GM18873 (cell line): ENCODE measurements at regions not wholly inside any gene's neighbourhood (a gene's known extent, or its start where the extent isn't known, plus 50 kb on each side); places are given as distances from the start of the nearest gene placed in this dataset.
A peak's percentile ranks its signal among the peaks of the same experiment; 100 is the strongest.

Experiments
- ATAC-seq: cut with Tn5 transposase; IDR thresholded peaks from one replicate; pipeline ENCODE4 v1.9.1; 2021; ENCODE audit warnings: mild to moderate bottlenecking, moderate library complexity, moderate number of reproducible peaks; ENCODE audit not compliant: unreplicated experiment, low FRiP score

DNA sequence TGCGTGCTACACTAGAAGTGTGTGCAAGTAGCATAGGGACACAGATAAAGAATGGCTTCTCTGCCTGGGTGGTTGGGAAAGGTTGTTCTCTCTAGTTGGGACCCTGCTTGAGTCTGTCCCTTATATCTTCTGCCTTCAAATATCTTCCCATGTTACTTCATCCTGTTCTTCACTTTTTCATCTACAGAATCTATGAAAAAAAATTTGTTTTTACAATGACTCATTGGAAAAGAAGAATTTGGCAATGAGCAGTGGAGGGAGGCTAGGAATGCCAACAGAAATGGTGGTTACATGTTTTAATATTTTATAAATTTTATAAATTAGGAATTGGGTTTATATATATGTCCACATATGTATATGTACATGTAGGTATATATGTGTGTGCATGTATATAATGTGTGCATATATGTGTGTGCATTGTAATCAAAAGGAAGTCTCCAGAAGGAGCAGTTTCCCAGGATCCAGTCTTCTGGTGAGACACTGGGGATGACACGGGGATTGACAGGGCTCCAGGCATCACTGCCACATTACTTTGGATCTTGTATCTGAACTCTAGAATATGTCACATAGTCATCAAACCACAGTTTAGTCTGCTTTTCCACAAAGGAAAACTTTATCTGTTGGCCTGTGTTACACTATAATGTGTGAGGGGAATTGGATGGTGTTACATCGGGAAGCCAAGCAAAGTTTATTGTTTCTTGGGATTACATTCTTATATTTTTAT, 75.3 kb upstream of the RIPOR2 start:
- no peak for ATAC-seq

DNA sequence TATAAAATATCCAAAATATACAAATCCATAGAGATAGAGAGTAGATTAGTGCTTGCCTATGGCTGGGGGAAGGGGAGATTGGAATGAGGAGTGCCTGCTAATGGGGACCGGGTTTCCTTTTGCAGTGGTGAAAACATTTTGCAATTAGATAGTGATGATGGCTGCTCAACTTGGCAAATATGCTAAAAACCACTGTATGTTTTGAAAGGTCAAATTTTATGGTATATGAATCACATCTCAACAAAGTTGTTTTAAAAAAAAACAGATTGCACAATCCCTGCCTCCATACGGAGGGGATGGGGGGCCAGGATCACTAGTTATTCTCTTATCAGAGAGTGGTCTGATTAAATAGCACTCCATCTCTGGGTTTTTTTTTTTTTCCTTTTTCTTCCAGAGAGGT, 76.9 kb upstream of the RIPOR2 start:
- no peak for ATAC-seq

DNA sequence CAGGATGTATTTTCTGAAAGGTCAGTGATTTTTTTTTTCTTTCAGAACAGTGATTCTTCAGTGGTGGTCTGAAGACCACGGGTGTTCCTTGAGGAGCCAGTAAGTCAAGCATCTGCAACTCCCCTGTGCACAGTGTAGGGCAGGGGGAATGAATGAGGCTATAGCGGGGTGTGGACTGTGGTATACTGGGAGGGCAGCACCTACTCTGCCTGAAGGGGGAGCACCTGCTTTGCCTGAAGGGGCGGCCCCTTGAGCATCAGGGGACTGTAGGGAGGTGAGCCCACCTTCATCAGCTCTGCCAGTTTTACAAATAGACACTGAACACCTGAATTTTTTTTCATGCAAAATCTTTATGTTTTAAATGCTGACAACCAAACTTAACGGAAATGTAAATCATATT, 77.5 kb upstream of the RIPOR2 start:
- ATAC-seq, result no peak

DNA sequence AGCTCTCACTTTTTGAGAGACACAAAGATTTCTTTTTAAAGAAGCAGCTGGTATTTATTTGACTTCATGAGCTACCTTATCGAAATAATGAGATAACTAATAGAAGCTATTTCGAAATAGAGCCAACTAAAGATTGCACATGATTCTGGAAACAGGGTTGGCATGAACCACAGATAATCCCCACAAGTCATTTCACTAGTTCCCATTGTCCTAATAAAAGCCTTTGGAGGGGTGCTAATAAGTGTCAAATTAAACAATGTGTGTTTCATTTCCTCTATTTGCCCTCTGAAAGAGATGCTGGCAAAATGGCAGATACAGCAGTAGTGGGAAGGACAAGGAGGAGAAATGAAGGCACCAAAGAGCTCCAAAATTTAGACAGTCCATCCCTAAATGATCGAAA, 78.6 kb upstream of the RIPOR2 start:
- ATAC-seq, result no peak

DNA sequence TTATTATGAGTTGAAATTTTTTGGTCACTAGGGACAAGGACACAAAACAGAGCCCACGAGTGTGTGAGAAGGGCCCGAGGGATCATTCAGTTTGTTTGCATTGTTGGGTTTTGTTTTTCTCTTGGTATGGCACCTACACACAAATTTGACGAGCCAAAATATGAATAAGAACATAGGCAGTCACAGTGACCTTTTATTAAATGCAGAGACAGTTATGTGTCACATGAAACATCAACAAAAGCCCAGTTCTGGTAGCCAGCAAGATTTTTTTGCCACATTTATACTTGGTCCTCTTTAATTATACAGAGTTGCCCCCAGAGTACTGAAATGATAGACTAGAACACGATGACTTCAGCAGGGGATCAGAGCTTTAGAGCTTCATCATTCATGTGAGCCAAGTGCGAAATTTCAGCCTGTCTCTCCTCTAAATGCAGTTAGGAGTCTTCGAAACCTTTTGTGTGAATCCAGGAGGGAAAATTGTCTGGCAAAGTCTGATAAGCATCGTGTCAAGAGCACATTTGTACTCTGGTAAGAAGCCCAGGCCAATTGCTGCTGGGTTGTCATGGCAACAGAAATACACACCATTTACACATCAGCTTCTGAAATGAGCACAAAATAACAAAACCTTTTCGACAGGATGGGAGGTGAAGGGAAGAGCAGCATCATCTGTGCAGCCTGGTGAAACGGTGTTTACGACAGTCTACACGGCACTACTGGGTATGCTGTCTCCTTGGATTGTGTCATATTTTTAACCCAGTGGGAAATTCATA, 79.2 kb upstream of the RIPOR2 start:
- no peak for ATAC-seq

DNA sequence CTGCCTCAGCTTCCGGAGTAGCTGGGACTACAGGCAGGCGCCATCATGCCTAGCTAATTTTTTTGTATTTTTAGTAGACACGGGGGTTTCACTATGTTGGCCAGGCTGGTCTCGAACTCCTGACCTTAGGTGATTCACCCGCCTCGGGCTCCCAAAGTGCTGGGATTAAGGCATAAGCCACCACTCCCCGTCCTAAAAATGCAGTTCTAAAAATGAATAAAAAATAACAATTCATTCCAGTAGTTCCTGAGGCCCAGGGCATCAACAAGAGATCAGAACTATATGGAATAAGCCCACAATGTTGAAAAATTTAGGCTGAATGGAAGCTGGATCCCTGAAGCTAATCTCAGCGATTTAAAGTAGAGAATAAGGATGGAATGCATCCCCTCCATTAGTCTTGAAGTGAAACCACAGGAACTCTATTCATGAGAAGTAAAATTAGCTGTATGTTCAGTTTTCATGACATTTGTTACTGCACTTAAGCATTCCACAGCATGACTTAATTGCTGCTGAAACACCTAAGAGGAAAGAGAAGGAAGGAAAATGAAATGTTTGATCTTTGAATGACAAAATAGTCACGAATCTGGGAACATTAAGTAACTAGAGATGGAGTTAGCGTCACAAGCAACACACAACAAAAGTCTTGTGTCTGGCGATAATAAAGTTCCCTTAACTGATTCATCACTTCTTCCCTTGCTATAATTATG, 80.4 kb upstream of the RIPOR2 start:
- no peak for ATAC-seq

DNA sequence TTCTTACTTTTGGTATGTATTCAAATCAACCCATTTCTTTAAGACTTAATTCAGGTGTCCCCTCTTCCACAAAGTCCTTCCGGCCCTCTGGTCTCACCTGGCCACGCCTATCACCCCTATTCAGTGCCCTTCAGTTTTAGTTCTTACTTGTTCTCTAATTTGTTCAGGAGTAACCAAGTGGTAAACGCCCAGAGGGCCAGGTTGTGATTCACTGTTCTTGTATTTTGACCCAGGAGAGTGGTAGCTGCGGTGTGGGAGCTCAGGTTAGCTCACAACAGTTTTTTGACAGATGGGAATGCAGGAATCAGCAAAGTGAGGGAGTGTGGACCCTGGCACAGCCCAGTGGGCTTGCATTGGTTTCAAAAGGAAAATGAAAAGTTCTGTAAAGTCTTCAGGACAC, 81.7 kb upstream of the RIPOR2 start:
- no peak for ATAC-seq

DNA sequence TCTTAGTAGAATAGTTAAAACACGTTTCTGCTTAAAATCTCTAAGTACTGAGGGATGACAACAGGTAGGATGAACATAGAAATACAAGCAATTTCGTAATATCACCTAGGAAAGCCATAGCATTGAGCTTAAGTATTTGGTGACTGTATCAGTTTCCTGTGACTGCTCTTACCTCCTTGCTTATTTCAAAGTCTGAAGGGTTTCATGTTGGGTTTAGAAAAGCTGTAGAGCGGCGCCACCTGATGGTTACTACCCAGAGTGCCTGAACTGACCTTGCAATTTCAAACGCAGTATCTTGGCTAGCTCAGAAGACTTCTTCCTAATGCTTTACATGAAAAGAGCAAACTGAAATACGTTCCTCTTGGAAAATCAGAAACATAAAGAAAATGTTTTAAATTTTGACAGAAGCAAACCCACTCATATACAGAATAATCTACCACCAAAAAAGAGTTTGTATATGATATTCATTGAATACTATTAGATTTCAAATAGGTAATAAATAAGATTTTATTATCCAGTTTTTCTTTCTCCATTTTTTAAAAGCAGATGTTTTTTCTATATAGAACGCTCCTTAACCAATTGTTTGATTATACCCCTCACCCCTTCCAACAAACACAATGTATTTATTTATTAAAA, 82.3 kb upstream of the RIPOR2 start:
- peak; percentile 61 for ATAC-seq

DNA sequence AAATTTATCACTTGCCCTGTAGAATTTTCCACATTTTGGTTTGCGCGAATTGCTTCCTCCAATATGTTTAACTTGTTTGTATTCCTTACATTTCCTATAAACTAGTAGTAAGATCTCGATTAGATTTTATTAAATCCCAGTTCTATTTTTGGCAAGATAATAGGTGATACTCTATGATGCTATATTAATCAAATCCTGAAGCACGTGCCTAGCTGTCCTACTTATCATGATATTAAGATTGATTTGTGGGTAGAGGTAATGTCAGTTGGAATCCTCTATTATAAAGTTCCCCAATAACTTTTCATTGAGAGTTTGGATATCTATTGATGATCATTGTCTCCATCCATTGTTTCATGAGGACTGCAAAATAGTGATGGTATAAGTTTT, 82.8 kb upstream of the RIPOR2 start:
- ATAC-seq, result no peak

DNA sequence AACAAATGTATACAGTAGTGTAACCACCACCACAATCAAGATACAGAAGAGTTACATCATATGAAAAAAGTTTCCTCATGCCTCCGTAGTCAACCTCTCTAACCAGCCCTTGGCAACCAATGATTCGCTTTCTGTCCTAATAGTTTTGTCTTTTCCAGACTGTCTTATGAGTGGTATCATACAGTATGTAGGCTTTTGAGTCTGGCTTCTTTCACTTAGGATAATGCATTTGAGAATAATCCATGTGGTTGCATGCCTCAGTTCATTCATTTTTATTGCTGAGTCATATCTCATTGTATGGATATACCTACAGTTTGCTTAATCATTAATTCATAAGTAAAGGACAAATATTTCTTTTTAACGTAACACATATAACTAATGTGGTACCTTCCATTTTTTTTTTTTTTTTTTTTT, 86.4 kb upstream of the RIPOR2 start:
- ATAC-seq, result no peak

DNA sequence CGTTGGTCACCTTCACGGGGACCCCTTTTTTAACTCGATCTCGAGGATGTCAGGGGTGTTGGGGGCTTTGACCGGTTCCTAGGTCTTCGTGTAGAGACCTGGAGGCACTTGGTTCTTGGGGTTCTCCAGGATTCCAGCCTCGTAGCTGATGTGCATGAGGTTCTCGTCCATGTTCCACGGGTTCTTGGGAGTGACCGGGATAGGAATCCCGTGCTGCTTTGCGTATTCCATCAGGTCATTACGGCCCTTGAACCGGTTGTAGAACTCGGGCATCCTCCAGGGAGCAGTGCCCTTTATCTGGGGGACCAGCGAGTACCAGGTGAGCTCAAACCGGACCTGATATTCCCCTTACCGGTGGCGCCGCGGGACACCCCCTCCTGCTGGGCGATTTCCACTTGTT, 88.0 kb upstream of the RIPOR2 start:
- ATAC-seq, result no peak

DNA sequence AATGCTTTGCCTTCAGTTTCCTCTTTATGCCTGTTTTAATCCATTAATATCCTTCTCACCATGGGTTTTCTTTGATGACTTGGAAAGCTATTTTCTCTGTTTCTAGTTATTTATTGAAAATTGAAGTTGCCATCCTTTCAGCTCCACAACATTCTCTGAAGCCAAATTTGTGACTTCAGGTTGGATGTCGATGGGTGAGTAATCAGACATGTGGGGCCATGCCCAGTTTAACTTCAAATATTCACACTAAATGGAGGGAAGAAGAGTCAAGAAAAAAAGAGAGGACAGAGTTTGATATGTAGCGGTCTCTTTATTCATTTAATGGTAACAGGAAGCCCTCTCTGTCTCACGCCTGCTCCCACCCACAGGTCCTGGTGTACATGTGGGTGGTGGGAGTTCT, 89.1 kb upstream of the RIPOR2 start:
- ATAC-seq, result no peak

DNA sequence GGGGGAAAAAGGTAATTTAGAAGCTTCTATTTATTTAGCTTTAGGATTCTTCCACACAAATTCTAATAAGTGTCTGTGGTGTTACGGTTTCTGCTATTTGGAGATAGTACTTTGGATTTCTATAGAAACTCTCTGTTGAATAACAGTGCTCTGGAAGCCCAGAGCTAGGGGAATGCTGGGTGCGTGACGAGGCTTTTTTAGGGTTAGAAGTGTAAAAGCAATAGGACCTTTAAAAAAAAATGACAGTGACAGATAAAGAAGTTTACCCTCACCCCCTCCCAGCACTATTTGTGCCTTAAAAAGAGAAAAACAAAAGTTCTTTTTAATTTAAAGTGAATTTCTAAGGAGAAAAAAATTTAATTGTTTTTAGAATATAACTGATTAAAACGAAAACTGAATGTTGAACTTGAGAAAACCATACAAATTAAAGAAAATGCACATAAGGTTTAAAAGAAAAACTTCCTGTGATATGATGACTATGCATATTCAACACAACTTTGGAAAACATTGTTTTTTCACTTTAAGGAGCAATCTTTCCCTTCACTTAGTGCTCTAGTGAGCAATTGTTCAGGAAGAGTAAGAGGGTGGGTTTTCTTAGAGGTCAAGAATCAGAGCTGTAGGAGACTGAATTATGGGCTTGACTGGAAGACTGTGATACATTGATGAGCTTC, 89.6 kb upstream of the RIPOR2 start:
- no peak for ATAC-seq

DNA sequence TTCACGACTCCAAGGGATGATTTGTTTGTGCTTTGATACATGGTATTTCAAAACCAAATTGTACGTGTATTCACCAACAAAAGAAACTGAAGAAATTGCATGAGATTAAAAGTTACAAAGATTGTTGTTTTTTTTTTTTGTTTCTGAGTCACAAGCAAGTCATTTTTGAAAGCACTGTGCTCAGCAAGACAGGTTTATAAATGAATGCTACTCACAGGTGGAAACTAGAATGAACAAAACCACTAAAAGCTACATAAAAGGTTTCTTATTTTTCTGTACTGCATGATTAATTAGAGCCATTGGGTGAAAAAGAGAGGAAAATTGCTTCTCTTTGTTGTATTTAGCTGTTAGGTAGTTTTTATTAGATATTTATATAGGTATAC, 90.2 kb upstream of the RIPOR2 start:
- no peak for ATAC-seq

DNA sequence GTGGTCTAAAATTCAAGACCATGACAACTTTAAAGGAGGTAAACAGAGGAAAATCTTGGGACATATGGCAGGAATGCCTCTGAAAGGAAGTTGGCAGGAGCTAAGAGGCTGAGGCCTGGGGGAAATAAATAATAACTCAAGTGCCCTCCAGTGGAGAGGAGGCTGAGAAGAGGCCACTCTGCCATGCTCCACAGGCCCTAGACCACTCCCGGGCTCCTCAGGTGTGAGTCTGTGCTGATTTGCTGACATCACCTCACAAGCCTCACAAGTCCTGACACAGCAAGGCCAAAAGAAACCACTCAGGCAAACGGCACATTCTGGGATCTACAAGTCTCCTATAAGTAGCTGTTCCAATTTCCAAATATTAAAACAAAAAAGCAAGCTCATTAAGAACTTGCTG, 91.0 kb upstream of the RIPOR2 start:
- ATAC-seq, result no peak

DNA sequence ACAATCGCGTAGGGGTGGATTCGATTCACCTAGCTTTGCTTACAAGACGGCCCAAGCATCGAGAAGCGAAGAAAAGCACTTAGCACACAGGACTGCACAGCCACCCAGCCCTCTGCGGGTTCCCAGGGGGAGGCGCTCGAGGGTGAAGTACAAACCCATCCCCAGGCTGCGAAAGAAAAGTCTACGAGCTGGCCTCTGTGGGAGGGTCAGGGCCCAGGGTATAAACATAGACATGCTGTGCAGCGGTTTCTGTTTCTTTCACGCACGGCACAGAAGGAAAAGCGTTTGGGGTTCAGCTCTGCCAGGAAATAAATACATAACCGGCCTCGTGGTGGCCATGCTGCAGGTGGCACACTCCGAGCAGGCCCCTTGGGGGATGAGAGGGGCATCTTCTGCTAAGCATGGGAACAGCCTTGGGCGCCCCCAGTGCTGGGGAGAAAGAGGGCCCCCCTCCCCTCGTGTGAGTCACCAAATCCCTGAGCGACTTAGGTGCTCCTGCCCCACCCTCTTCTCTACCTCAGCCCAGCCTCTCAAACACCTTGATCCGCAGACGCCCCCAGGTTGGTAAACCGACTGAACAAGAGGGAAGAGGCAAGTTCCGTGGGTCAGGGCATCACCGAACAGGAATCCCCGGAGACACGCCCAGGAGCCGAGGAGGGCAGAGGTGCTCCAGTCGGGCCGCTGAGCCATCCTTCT, 91.6 kb upstream of the RIPOR2 start:
- peak; percentile 89 for ATAC-seq

DNA sequence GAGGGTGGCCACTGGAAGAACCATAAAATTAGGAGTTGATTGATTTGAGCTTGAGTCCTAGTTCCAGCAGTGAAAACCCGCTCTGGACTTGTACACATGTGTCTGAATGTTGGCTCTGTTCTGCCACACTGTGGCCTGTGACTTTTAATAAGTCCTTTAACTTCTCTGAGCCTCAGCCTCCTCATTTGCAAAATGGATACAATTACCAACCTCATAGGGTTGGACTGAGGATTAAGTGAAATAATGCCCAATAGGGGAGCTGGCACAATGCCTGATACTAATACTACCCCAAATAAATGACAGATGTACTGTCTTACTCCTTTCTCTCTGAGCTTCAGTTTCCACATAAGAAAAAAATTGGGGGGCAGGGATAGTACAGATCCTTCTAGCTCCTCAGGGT, 92.6 kb upstream of the RIPOR2 start:
- no peak for ATAC-seq

DNA sequence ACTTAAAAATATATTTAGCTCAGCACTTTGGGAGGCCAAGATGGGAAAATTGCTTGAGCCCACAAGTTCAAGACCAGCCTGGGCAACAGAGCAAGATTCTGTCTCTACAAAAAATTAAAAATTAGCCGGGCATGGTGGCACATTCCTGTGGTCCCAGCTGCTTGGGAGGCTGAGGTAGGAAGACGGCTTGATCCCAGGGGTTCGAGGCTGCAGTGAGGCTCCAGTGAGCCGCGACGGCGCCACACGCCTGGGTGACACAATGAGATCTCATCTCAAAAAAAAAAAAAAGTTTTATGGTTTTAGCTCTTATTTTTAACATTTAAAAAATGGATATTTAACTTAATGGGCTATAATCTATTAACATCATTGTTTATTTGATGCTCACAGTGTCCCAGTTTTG, 97.2 kb upstream of the RIPOR2 start:
- ATAC-seq, result no peak

DNA sequence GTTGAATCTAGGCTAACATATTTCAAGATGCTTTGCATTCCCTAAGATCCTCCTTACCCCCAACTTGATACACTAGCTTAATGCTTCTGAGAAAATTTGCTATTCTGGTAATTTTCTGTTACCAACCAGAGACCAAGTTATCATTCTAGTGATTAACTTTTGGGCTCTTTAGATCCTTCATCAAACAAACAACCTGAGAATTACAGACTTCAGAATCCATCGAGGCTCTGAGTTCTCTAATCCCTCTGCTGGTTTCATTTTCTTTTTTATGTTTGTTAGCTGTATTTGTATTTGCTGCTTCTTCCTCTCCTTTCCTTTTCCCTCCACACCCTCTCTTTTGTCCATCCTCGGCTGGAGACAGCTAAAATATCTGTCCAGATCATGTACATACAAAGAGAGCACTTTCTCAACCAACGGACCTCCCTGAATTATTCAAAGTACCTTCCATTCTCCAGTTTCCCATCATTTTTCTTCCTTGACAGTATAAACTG, 98.7 kb upstream of the RIPOR2 start:
- no peak for ATAC-seq

DNA sequence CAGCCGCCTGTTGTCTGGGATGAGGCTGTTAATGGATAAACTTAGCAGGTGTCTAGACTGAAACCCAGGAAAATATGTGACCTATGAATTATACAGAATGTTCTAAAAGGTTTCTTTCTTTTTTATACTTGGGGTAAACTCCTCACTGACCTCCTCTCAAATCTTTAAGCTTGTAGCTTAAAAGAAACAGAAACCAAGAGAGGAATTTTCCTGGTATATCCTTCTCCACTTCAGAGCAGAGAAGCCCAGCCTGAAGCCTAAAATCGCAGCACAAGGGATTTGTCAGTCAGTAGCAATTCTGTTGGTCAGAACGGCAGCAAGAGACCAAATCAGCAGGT, 99.4 kb upstream of the RIPOR2 start:
- ATAC-seq, result peak; percentile 35
